Endodermal cell (in vitro differentiated cells): ENCODE measurements at regions not wholly inside any gene's neighbourhood (a gene's known extent, or its start where the extent isn't known, plus 50 kb on each side); places are given as distances from the start of the nearest gene placed in this dataset.

Experiments
- DNase-seq: peaks from one replicate; pipeline ENCODE4 v3.0.0-alpha.2; 2017
- H3K27ac ChIP-seq: 2 replicates; pipeline ENCODE4 v1.5.1; 2013; ENCODE audit warnings: mild to moderate bottlenecking, low read depth, low read length, moderate library complexity
- H3K27me3 ChIP-seq: 2 replicates; pipeline ENCODE4 v1.6.1; 2013; ENCODE audit warnings: mild to moderate bottlenecking, low read length, moderate library complexity; ENCODE audit not compliant: insufficient read depth, control insufficient read depth, poor library complexity, severe bottlenecking
- H3K36me3 ChIP-seq: 2 replicates; pipeline ENCODE4 v1.7.0; 2013; ENCODE audit warnings: mild to moderate bottlenecking, low read length, moderate library complexity; ENCODE audit not compliant: control insufficient read depth, insufficient read depth
- H3K4me1 ChIP-seq: one replicate; pipeline ENCODE4 v1.7.0; 2013; ENCODE audit warnings: low read length; ENCODE audit not compliant: control insufficient read depth, insufficient read depth
- H3K4me3 ChIP-seq: 2 replicates; pipeline ENCODE4 v1.5.1; 2013; ENCODE audit warnings: mild to moderate bottlenecking, low read length, moderate library complexity
- H3K9ac ChIP-seq: 2 replicates; pipeline ENCODE4 v1.6.1; 2013; ENCODE audit warnings: mild to moderate bottlenecking, low read length, moderate library complexity; ENCODE audit not compliant: poor library complexity, severe bottlenecking; ENCODE audit errors: extremely low read depth
- H3K9me3 ChIP-seq: 2 replicates; pipeline ENCODE4 v1.6.1; 2013; ENCODE audit warnings: mild to moderate bottlenecking, low read length, moderate library complexity; ENCODE audit not compliant: control insufficient read depth
- H3K27ac Mint-ChIP-seq: 2 replicates; pipeline ENCODE4 v1.8.0; 2020; ENCODE audit warnings: mixed read lengths
- H3K27me3 Mint-ChIP-seq: 2 replicates; pipeline ENCODE4 v1.8.0; 2021; ENCODE audit warnings: mild to moderate bottlenecking, mixed read lengths; ENCODE audit not compliant: insufficient read depth
- H3K36me3 Mint-ChIP-seq: 2 replicates; pipeline ENCODE4 v1.8.0; 2020; ENCODE audit warnings: low read depth, mixed read lengths
- H3K4me1 Mint-ChIP-seq: 2 replicates; pipeline ENCODE4 v1.8.0; 2020; ENCODE audit warnings: mixed read lengths
- H3K4me3 Mint-ChIP-seq: 2 replicates; pipeline ENCODE4 v1.8.0; 2020; ENCODE audit warnings: mild to moderate bottlenecking, moderate library complexity, mixed read lengths
- H3K9me3 Mint-ChIP-seq: 2 replicates; pipeline ENCODE4 v1.8.0; 2020; ENCODE audit warnings: mild to moderate bottlenecking, mixed read lengths
- CTCF ChIP-seq: fragments of 200-600 bp; sonication (generic); conservative IDR thresholded peaks from 2 replicates; pipeline ENCODE4 v1.5.0; 2021; ENCODE audit warnings: antibody characterized with exemption, mild to moderate bottlenecking
- WGBS, 2 experiments: methylation state at CpG; one replicate each; pipeline versions ENCODE4 v1.1.5 to v1.1.7; 2013; ENCODE audit warnings: missing lambda C conversion rate in 2 of 2, mixed read lengths in 1 of 2; ENCODE audit not compliant: insufficient coverage in 1 of 2, insufficient read length in 1 of 2; 5-methylcytosine and 5-hydroxymethylcytosine counted together

- TF ChIP-seq CTCF: no peak
- H3K27ac ChIP-seq: no peak overlapping the region
- Mint-ChIP-seq H3K27me3 (no peaks in the 10 kb centered on the region), H3K4me1 (no peaks in the 10 kb centered on the region), H3K36me3 (no peaks in the 10 kb centered on the region), H3K4me3 (no peak overlapping the region), H3K9me3 (no peaks in the 10 kb centered on the region), H3K27ac (no peak overlapping the region)
- H3K9me3 ChIP-seq: no peaks in the 10 kb centered on the region
- no peaks in the 10 kb centered on the region for H3K36me3 ChIP-seq
- H3K9ac ChIP-seq: no peak overlapping the region
- WGBS, 2 experiments: 94% methylated on average over 3 of the region's 4 CpGs; no CpG with 5 or more reads in 1 of the 2 experiments
- H3K4me3 ChIP-seq: no peak overlapping the region
- H3K27me3 ChIP-seq: no peaks in the 10 kb centered on the region
- no peaks in the 10 kb centered on the region for H3K4me1 ChIP-seq
- DNase-seq: no peak
Observed at GRCh38 chr7:124452186-124452585, 313.4 kb downstream of the GPR37 start.

GRCh38 chr7:124449896-124450295, 315.7 kb downstream of the GPR37 start:
- H3K4me1 Mint-ChIP-seq: no peaks in the 10 kb centered on the region
- H3K4me3 Mint-ChIP-seq: no peak overlapping the region
- no peak for DNase-seq
- H3K36me3 Mint-ChIP-seq: no peaks in the 10 kb centered on the region
- H3K9me3 Mint-ChIP-seq: no peaks in the 10 kb centered on the region
- Histone ChIP-seq H3K4me3 (no peak overlapping the region), H3K27ac (no peak overlapping the region), H3K9ac (no peak overlapping the region), H3K27me3 (no peaks in the 10 kb centered on the region), H3K36me3 (no peaks in the 10 kb centered on the region), H3K4me1 (no peaks in the 10 kb centered on the region), H3K9me3 (no peaks in the 10 kb centered on the region)
- no peaks in the 10 kb centered on the region for H3K27me3 Mint-ChIP-seq
- TF ChIP-seq CTCF: no peak
- WGBS, 2 experiments: 93% methylated on average over 1 of the region's 1 CpG; no CpG with 5 or more reads in 1 of the 2 experiments
- H3K27ac Mint-ChIP-seq: no peak overlapping the region

- 90 to 100% methylated on average over 1 to 2 of the region's 2 CpGs for WGBS, 2 experiments
- Histone ChIP-seq H3K36me3 (no peaks in the 10 kb centered on the region), H3K4me1 (no peaks in the 10 kb centered on the region), H3K27ac (no peak overlapping the region), H3K9me3 (no peaks in the 10 kb centered on the region), H3K9ac (no peak overlapping the region), H3K27me3 (no peaks in the 10 kb centered on the region), H3K4me3 (no peak overlapping the region)
- Mint-ChIP-seq H3K9me3 (no peaks in the 10 kb centered on the region), H3K27me3 (no peaks in the 10 kb centered on the region), H3K4me1 (peaks cover 3% of the 10 kb centered on the region), H3K27ac (no peak overlapping the region), H3K36me3 (no peaks in the 10 kb centered on the region), H3K4me3 (no peak overlapping the region)
- no peak for TF ChIP-seq CTCF
- DNase-seq: no peak
Observed at GRCh38 chr7:124444696-124445480, 320.7 kb downstream of the GPR37 start.
